ENCODE measurements at regions not wholly inside any gene's neighbourhood (a gene's known extent, or its start where the extent isn't known, plus 50 kb on each side); places are given as distances from the start of the nearest gene placed in this dataset.

DNA sequence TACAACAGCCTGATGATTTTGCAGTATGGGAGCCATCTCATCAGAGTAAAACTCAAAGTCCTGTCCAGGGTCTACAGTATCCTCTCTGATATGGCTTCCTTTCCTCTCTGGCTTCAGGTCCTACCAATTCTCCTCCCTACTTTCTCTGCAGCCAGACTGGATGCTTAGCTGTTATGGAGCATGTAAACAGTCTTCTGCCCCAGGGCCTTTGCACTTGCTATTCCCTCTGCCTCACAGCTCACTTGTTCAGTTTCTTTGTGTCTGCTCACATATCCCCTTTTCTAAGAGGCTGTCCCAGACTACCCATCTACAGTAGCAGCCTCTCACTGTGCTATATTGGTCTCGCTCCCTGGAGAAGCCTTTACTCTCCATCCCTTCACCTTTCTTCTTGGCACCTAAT is 62.2 kb downstream of the TLNRD1 start:
- no peak for TF ChIP-seq CTCF (IDR thresholded peaks at IDR 0.05; ENCODE audit: low read length)
- no peak for TF ChIP-seq EZH2 (optimal IDR thresholded peaks at IDR 0.05; ENCODE audit: low read depth, low read length)
